Stomach (tissue), 4 donors: ENCODE measurements at regions not wholly inside any gene's neighbourhood (a gene's known extent, or its start where the extent isn't known, plus 50 kb on each side); places are given as distances from the start of the nearest gene placed in this dataset.

ENCODE experiments used
- CTCF ChIP-seq, 7 experiments: fragments of 450-650 bp in 4 of 7; fragments of 200-600 bp in 3 of 7; sonication (generic) in 3 of 7; IDR thresholded peaks; one replicate each; pipeline ENCODE4 v1.5.1; 2016 to 2019; ENCODE audit warnings: antibody characterized with exemption in 7 of 7, control low read depth in 2 of 7, mild to moderate bottlenecking in 1 of 7
- EP300 ChIP-seq: sonication (generic); formaldehyde crosslinking; IDR thresholded peaks from one replicate; pipeline ENCODE4 v1.6.1; 2017; ENCODE audit warnings: antibody characterized with exemption

- TF ChIP-seq CTCF (IDR thresholded peaks at IDR 0.05) (no peak), EP300 (no peak)
Observed at GRCh38 chr9:27933210-27934025, 360.1 kb upstream of the C9orf72 start.
